ENCODE measurements at regions not wholly inside any gene's neighbourhood (a gene's known extent, or its start where the extent isn't known, plus 50 kb on each side); places are given as distances from the start of the nearest gene placed in this dataset.

- TF ChIP-seq CTCF (IDR thresholded peaks at IDR 0.05): no peak
- TF ChIP-seq, protein P1, sequence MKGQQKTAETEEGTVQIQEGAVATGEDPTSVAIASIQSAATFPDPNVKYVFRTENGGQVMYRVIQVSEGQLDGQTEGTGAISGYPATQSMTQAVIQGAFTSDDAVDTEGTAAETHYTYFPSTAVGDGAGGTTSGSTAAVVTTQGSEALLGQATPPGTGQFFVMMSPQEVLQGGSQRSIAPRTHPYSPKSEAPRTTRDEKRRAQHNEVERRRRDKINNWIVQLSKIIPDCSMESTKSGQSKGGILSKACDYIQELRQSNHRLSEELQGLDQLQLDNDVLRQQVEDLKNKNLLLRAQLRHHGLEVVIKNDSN (CRISPR knock-in tag; IDR thresholded peaks at IDR 0.05): no peak
- TF ChIP-seq GRHL2 (CRISPR knock-in tag; IDR thresholded peaks at IDR 0.05; ENCODE audit: insufficient replicate concordance, severe bottlenecking): no peak
- TF ChIP-seq ESRRA (CRISPR knock-in tag; IDR thresholded peaks at IDR 0.05; ENCODE audit: borderline replicate concordance): no peak
- no peak for TF ChIP-seq NR2C2 (CRISPR knock-in tag; IDR thresholded peaks at IDR 0.05)
- no peak for TF ChIP-seq PREB (CRISPR knock-in tag; IDR thresholded peaks at IDR 0.05; ENCODE audit: borderline replicate concordance)
- no peak for TF ChIP-seq KAT7 (CRISPR knock-in tag; IDR thresholded peaks at IDR 0.05; ENCODE audit: borderline replicate concordance)
- no peak for TF ChIP-seq ZNF671 (CRISPR knock-in tag; IDR thresholded peaks at IDR 0.05)
- no peak for TF ChIP-seq FOXP4 (CRISPR knock-in tag; IDR thresholded peaks at IDR 0.05)
- TF ChIP-seq NFE2L1 (CRISPR knock-in tag; IDR thresholded peaks at IDR 0.05): no peak
- TF ChIP-seq, protein P2, sequence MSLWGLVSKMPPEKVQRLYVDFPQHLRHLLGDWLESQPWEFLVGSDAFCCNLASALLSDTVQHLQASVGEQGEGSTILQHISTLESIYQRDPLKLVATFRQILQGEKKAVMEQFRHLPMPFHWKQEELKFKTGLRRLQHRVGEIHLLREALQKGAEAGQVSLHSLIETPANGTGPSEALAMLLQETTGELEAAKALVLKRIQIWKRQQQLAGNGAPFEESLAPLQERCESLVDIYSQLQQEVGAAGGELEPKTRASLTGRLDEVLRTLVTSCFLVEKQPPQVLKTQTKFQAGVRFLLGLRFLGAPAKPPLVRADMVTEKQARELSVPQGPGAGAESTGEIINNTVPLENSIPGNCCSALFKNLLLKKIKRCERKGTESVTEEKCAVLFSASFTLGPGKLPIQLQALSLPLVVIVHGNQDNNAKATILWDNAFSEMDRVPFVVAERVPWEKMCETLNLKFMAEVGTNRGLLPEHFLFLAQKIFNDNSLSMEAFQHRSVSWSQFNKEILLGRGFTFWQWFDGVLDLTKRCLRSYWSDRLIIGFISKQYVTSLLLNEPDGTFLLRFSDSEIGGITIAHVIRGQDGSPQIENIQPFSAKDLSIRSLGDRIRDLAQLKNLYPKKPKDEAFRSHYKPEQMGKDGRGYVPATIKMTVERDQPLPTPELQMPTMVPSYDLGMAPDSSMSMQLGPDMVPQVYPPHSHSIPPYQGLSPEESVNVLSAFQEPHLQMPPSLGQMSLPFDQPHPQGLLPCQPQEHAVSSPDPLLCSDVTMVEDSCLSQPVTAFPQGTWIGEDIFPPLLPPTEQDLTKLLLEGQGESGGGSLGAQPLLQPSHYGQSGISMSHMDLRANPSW (CRISPR knock-in tag; conservative IDR thresholded peaks at IDR 0.05; ENCODE audit: low read depth): no peak
These were observed 209.5 kb upstream of the AFF2 start (continued) for GRCh38 chrX:148290931-148291330.

- H3K9me3 Mint-ChIP-seq: peaks cover 11% of the 10 kb centered on the region
- no peak overlapping the region for H3K4me3 Mint-ChIP-seq
- H3K27ac Mint-ChIP-seq: no peak overlapping the region
- no peak for ATAC-seq
- no peaks in the 10 kb centered on the region for H3K4me1 Mint-ChIP-seq
- no peak for DNase-seq (ENCODE audit: low spot score)
- H3K27me3 Mint-ChIP-seq (ENCODE audit: low read depth): no peaks in the 10 kb centered on the region; the same call in 1 of the 2 replicates
- H3K36me3 Mint-ChIP-seq: peaks cover 15% of the 10 kb centered on the region; the same call in 1 of the 2 replicates
- ChIA-PET CTCF (no interaction called here), POLR2A (no interaction called here)
- TF ChIP-seq ESRRA (CRISPR knock-in tag; IDR thresholded peaks at IDR 0.05; ENCODE audit: borderline replicate concordance): no peak
- no peak for TF ChIP-seq ELF4 (CRISPR knock-in tag; IDR thresholded peaks at IDR 0.05; ENCODE audit: low read depth)
- TF ChIP-seq ZNF416 (CRISPR knock-in tag; IDR thresholded peaks at IDR 0.05): no peak
- no peak for TF ChIP-seq CREM (CRISPR knock-in tag; IDR thresholded peaks at IDR 0.05)
- TF ChIP-seq, protein P3, sequence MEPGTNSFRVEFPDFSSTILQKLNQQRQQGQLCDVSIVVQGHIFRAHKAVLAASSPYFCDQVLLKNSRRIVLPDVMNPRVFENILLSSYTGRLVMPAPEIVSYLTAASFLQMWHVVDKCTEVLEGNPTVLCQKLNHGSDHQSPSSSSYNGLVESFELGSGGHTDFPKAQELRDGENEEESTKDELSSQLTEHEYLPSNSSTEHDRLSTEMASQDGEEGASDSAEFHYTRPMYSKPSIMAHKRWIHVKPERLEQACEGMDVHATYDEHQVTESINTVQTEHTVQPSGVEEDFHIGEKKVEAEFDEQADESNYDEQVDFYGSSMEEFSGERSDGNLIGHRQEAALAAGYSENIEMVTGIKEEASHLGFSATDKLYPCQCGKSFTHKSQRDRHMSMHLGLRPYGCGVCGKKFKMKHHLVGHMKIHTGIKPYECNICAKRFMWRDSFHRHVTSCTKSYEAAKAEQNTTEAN (CRISPR knock-in tag; IDR thresholded peaks at IDR 0.05): no peak
- TF ChIP-seq NFATC4 (CRISPR knock-in tag; IDR thresholded peaks at IDR 0.05): no peak
- TF ChIP-seq NFYB (CRISPR knock-in tag; conservative IDR thresholded peaks at IDR 0.05; ENCODE audit: low read depth): no peak
- no peak for TF ChIP-seq MLX (CRISPR knock-in tag; IDR thresholded peaks at IDR 0.05)
- no peak for TF ChIP-seq ZNF396 (CRISPR knock-in tag; IDR thresholded peaks at IDR 0.05; ENCODE audit: borderline replicate concordance)
- TF ChIP-seq E2F1 (CRISPR knock-in tag; IDR thresholded peaks at IDR 0.05): no peak
- TF ChIP-seq GTF2I (CRISPR knock-in tag; conservative IDR thresholded peaks at IDR 0.05): no peak
- TF ChIP-seq TEAD4 (CRISPR knock-in tag; IDR thresholded peaks at IDR 0.05): no peak
- no peak for TF ChIP-seq CTCF (IDR thresholded peaks at IDR 0.05)
These were observed 201.7 kb upstream of the AFF2 start for GRCh38 chrX:148298737-148299136.
